H1 (cell line): ENCODE measurements at regions not wholly inside any gene's neighbourhood (a gene's known extent, or its start where the extent isn't known, plus 50 kb on each side); places are given as distances from the start of the nearest gene placed in this dataset.
"Not testable (repeated sequence)": the region's sequence is repeated elsewhere in the genome, so short reads cannot be mapped to it uniquely, and the experiment has no call there.

Experiments used
- CREB1 ChIP-seq: IDR thresholded peaks from 2 replicates; pipeline ENCODE4 v1.6.1; 2012; ENCODE audit warnings: inconsistent platforms
- CTCF ChIP-seq, 3 experiments: IDR thresholded peaks; 1 replicate in 2 of 3; 2 replicates in 1 of 3; pipeline versions ENCODE4 v1.5.1 to v1.6.1; 2011; ENCODE audit warnings: low read length in 3 of 3, mild to moderate bottlenecking in 3 of 3, inconsistent platforms in 2 of 3, low read depth in 1 of 3, moderate library complexity in 1 of 3; ENCODE audit not compliant: insufficient read depth in 1 of 3; ENCODE audit errors: control extremely low read depth in 1 of 3
- JUN ChIP-seq: IDR thresholded peaks from 2 replicates; pipeline ENCODE4 v1.6.1; 2011; ENCODE audit warnings: low read depth, mild to moderate bottlenecking, improper control_type of control experiment, low read length
- JUND ChIP-seq: IDR thresholded peaks from 2 replicates; pipeline ENCODE4 v1.6.1; 2011; ENCODE audit warnings: mild to moderate bottlenecking, improper control_type of control experiment, low read length
- KDM1A ChIP-seq: fragments of 200-600, 300-600 bp; sonication (generic); IDR thresholded peaks from 2 replicates; pipeline ENCODE4 v1.7.1; 2016; ENCODE audit warnings: mild to moderate bottlenecking, low read length, borderline replicate concordance
- MAFK ChIP-seq: IDR thresholded peaks from 2 replicates; pipeline ENCODE4 v1.6.1; 2012; ENCODE audit warnings: low read depth, mild to moderate bottlenecking, improper control_type of control experiment, low read length
- POLR2A ChIP-seq, 2 experiments: IDR thresholded peaks; 1 replicate in 1 of 2; 2 replicates in 1 of 2; pipeline ENCODE4 v1.6.1; 2011; ENCODE audit warnings: low read depth in 2 of 2, low read length in 2 of 2, mild to moderate bottlenecking in 2 of 2; ENCODE audit errors: control extremely low read depth in 1 of 2
- TF ChIP-seq, protein P1 (sequence below): IDR thresholded peaks from 2 replicates; pipeline ENCODE4 v1.6.1; 2012; ENCODE audit warnings: low read length, inconsistent platforms

DNA sequence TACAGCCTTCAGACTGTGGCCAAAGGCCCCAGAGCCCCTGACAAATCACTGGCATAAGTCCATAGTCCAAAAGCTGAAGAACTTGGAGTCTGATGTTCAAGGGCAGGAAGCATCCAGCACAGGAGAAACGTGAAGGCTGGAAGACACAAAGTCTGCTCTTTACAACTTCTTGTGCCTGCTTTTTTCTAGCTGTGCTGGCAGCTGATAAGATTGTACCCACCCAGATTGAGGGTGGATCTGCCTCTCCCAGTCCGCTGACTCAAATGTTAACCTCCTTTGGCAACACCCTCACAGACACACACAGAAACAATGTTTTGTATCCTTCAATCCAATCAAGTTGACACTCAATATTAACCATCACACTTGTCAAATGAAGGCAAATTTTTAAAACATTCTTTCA lies 959.5 kb downstream of the FSCB start:
- not testable (repeated sequence) for TF ChIP-seq MAFK; CTCF (IDR thresholded peaks at IDR 0.05; ENCODE audit: control extremely low read depth in 1 of 3, insufficient read depth in 1 of 3, low read depth in 1 of 3, low read length in 3 of 3); POLR2A (IDR thresholded peaks at IDR 0.05; ENCODE audit: control extremely low read depth in 1 of 2, low read depth in 2 of 2, low read length in 2 of 2); KDM1A; CREB1; JUN; JUND
- TF ChIP-seq, protein P1, sequence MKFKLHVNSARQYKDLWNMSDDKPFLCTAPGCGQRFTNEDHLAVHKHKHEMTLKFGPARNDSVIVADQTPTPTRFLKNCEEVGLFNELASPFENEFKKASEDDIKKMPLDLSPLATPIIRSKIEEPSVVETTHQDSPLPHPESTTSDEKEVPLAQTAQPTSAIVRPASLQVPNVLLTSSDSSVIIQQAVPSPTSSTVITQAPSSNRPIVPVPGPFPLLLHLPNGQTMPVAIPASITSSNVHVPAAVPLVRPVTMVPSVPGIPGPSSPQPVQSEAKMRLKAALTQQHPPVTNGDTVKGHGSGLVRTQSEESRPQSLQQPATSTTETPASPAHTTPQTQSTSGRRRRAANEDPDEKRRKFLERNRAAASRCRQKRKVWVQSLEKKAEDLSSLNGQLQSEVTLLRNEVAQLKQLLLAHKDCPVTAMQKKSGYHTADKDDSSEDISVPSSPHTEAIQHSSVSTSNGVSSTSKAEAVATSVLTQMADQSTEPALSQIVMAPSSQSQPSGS: not testable (repeated sequence)
